HG02852 (cell line): ENCODE measurements at regions not wholly inside any gene's neighbourhood (a gene's known extent, or its start where the extent isn't known, plus 50 kb on each side); places are given as distances from the start of the nearest gene placed in this dataset.
"Not testable (repeated sequence)": the region's sequence is repeated elsewhere in the genome, so short reads cannot be mapped to it uniquely, and the experiment has no call there.

Source experiments
- ATAC-seq: cut with Tn5 transposase; IDR thresholded peaks from one replicate; pipeline ENCODE4 v1.9.1; 2021; ENCODE audit warnings: mild to moderate bottlenecking, moderate library complexity; ENCODE audit not compliant: unreplicated experiment

DNA sequence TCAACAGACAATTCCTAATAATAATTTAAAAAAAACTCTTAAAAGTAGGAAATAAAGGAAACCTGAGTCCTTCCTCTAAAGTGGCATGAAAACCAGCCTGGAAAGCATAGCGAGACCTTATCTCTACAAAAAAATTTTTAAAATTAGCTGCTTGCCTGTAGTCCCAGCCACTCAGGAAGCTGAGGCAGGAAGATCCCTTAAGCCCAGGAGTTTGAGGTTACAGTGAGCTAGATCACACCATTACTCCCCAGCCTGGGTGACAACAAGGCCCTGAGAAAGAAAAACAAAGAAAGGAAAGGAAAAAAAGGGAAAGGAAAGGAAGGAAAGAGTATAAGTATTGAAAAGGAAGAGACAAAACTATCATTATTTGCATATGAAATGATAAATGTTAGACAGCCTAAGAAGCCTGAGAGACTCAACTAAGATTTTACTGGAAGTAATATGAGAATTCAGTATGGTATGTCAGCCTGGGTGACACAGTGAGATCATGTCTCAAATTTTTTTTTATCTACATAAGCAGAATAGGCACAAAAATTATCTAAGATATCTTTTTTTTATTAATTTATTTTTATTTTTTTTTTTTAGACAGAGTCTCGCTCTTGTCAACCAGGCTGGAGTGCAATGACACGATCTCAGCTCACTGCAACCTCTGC lies 113.0 kb downstream of the GOSR1 start:
- ATAC-seq: no peak

DNA sequence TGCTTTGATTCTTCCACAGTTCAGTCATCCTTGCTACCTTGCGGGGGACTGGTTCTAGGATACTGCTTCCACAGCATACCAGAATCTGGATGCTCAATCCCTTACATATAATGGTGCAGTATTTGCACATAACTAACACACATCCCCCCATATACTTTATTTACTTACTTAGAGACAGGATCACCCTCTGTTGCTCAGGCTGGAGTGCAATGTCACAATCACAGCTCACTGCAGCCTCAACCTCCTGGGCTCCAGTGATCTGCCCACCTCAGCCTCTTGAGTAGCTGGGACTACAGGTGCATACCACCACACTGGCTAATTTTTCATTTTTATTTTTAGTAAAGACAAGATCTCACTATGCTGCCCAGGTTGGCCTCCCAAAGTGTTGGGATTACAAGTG lies 112.2 kb downstream of the GOSR1 start:
- no peak for ATAC-seq

DNA sequence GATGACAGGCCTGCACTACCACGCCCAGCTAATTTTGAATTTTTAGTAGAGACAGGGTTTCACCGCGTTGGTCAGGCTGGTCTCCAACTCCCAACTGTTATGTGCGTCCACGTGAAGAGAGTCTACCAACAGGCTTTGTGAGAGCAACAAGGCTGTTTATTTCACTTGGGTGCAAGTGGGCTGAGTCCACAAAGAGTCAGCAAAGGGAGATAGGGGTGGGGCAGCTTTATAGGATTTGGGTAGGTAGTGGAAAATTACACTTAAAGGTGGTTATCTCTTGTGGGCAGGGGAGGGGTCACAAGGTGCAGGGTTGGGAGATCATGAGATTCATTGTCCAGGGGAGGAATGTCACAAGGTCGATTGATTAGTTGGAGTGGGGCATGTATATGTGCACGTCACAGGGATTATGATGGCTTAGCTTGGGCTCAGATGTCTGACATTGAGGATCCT lies 111.6 kb downstream of the GOSR1 start:
- ATAC-seq: no peak

DNA sequence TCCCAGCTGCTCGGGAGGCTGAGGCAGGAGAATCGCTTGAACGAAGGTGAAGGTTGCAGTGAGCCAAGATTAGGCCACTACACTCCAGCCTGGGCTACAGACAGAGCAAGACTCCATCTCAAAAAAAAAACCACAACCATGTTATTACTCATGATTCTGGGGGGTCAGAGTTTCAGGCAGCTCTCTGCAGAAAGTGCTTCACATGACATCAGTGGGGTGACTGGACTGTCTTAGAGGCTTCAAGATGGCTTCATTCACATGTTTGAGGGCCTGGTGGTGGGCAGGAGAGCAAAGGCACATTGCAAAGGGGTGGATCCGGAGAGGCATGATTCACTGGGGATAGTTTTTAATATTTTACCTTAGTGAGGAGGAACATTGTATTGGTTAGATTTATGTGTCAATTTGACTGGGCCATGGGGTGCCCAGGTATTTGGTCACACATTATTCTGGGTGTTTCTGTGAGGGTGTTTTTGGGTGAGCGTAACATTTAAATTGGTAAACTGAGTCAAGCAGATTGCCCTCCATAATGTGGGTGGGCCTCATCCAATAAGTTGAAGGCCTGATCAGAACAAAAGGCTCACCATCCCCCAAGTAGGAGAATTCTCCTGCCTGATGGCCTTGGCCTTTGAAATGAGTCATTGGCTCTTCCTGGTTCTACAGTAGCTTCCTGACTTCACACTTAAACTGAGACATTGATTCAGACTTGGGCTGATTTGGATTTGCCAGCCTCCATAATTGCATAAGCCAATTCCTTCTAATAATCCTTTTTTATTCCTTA lies 109.8 kb downstream of the GOSR1 start:
- no peak for ATAC-seq

DNA sequence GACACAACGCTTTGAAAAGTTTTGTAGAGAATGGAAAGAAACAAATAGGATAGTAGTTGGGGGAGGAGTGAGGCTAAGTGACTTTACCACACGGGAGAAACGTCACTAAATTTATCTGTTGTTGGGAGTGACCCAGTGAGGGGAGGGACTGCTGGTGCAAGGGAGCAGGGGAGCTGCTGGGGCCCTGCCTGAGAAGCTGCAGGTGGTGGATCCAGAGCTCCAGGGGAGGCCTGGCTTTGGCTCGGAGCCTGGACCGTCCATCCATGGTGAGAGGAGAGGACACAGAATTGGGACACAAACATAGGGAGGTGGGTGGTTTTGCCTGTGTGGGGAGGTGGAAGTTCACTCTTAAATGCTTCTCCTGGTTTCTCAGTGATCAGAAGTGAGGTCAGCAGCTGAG lies 107.6 kb downstream of the GOSR1 start:
- ATAC-seq: no peak

DNA sequence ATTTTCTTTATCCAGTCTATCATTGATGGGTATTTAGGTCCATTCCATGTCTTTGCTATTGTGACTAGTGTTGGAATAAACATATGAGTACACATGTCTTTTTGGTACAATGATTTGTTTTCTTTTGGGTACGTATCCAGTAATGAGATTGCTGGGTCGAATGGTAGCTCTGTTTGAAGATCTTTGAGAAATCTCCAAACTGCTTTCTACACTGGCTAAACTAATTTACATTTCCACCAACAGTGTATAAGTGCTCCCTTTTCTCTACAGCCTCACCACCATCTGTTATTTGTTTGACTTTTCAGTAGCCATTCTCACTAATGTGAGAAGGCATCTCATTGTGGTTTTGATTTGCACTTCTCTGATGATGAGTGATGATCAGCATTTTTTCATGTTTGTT lies 103.7 kb downstream of the GOSR1 start:
- no peak for ATAC-seq

DNA sequence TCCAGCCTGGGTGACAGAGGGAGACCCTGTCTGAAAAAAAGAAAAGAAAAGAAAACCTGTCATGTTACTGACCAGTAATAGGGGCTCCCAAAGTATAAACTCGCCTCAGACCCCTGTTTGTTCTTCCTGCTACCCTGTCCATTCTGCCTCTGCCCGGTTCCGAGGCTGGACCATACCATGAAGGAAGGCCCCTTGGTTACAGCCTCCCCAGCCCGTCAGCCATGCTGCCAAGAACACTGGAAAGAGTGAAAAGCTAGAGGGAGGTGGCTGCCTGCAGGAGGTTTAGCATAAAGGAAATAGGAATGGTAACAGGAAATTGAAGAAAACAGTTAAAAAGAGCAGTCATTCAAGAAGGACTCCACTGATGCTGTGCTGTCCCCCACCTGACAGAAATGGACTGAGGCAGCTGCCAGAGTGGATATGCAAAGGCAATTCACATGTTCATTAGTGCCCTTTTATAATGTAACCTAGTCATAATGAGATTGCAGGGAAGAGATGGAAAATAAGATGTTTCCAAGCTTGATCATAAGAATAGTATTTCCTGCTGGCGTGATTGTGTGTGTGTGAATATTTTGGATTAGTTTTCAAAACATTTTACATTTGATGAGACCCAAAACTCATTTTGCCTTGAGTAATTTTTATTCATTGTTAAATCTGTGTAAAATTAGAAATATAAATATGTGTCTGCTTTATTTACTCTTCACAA lies 102.6 kb downstream of the GOSR1 start:
- no peak for ATAC-seq

DNA sequence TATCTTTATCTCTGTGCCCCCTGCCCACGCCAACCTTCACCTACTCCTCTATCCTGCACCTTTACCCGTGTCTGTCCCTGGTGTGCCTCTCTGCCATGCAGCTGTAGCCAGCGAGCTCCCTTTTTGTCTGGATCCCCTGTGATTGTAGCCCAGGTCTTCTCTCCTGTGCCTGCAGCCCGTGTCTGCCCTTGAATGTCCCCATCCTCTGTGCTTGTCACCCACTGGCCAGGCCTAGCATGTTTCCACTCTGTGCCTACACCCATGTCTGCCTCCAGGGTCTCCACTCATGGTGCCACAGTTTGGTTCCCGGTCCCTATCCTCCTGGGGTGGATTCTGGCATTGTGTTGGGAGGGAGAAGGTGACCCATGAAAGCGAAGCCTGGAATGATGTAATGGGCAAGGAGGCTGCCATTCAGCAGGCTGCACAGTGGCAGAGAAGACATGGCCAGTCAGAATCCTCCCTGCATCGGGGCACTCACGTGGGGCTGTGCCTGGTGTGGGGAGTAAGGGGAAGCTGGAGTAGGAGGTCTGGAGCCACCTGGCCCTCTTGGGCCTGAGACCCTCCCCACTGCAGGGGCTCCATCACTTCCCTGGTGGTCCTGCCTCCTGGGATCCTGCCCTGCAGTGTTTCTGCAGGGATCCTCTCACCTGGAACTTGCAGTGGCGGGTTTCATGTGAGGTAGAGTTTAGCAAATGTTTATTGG lies 101.0 kb downstream of the GOSR1 start:
- ATAC-seq: not testable (repeated sequence)
